ENCODE measurements at regions not wholly inside any gene's neighbourhood (a gene's known extent, or its start where the extent isn't known, plus 50 kb on each side); places are given as distances from the start of the nearest gene placed in this dataset.

DNA sequence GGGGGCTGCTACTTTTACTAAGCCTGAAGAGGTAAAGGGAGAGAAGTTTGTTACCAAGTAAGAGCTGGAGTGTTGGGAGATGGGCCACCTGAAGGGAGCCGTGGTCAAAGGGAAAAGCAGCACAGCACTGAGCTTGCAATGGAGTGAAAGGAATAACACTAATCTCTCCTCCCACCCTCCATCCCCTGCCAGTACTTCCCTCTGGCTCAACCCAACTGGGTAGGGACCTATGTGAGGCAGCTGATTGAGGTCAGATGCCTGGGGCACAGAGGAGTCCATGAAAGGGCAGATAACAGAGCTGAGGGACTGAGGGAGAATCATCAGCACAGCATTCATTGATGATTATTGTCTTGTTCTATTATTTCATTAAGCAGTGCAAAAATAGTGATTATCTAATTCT, 212.4 kb upstream of the TBC1D5 start:
- TF ChIP-seq, protein P1, sequence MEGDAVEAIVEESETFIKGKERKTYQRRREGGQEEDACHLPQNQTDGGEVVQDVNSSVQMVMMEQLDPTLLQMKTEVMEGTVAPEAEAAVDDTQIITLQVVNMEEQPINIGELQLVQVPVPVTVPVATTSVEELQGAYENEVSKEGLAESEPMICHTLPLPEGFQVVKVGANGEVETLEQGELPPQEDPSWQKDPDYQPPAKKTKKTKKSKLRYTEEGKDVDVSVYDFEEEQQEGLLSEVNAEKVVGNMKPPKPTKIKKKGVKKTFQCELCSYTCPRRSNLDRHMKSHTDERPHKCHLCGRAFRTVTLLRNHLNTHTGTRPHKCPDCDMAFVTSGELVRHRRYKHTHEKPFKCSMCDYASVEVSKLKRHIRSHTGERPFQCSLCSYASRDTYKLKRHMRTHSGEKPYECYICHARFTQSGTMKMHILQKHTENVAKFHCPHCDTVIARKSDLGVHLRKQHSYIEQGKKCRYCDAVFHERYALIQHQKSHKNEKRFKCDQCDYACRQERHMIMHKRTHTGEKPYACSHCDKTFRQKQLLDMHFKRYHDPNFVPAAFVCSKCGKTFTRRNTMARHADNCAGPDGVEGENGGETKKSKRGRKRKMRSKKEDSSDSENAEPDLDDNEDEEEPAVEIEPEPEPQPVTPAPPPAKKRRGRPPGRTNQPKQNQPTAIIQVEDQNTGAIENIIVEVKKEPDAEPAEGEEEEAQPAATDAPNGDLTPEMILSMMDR (conservative IDR thresholded peaks at IDR 0.05; ENCODE audit: low read length), result no peak
- TF ChIP-seq EZH2phosphoT487 (IDR thresholded peaks at IDR 0.05; ENCODE audit: borderline replicate concordance, low read depth, low read length), result no peak
